IPS-18a (cell line): ENCODE measurements at regions not wholly inside any gene's neighbourhood (a gene's known extent, or its start where the extent isn't known, plus 50 kb on each side); places are given as distances from the start of the nearest gene placed in this dataset.

Source experiments
- H3K27ac ChIP-seq: one replicate; pipeline ENCODE4 v1.5.1; 2013; ENCODE audit warnings: low read length
- H3K27me3 ChIP-seq: one replicate; pipeline ENCODE4 v1.6.1; 2013; ENCODE audit warnings: mild to moderate bottlenecking, low read length; ENCODE audit not compliant: control insufficient read depth, insufficient read depth
- H3K36me3 ChIP-seq: one replicate; pipeline ENCODE4 v1.6.1; 2013; ENCODE audit warnings: low read depth, low read length; ENCODE audit not compliant: control insufficient read depth
- H3K4me1 ChIP-seq: one replicate; pipeline ENCODE4 v1.6.1; 2013; ENCODE audit warnings: low read depth, low read length; ENCODE audit not compliant: control insufficient read depth
- H3K4me3 ChIP-seq: one replicate; pipeline ENCODE4 v1.5.1; 2013; ENCODE audit warnings: low read length
- H3K9ac ChIP-seq: one replicate; pipeline ENCODE4 v1.6.1; 2013; ENCODE audit warnings: mild to moderate bottlenecking, low read length, moderate library complexity
- H3K9me3 ChIP-seq: one replicate; pipeline ENCODE4 v1.6.1; 2013; ENCODE audit warnings: low read depth, low read length; ENCODE audit not compliant: control insufficient read depth

GRCh38 chr14:87879389-87879788, 113.6 kb downstream of the GALC start:
- no peaks in the 10 kb centered on the region for H3K4me1 ChIP-seq
- H3K27ac ChIP-seq = no peak overlapping the region
- no peak overlapping the region for H3K9ac ChIP-seq
- no peaks in the 10 kb centered on the region for H3K27me3 ChIP-seq
- no peaks in the 10 kb centered on the region for H3K36me3 ChIP-seq
- no peak overlapping the region for H3K4me3 ChIP-seq
- no peaks in the 10 kb centered on the region for H3K9me3 ChIP-seq

GRCh38 chr14:87878959-87879358, 114.0 kb downstream of the GALC start:
- Histone ChIP-seq H3K36me3 (no peaks in the 10 kb centered on the region), H3K27ac (no peak overlapping the region), H3K4me1 (peaks cover 2% of the 10 kb centered on the region), H3K9ac (no peak overlapping the region), H3K9me3 (no peaks in the 10 kb centered on the region), H3K27me3 (no peaks in the 10 kb centered on the region), H3K4me3 (no peak overlapping the region)

GRCh38 chr14:87877877-87878276, 115.1 kb downstream of the GALC start:
- Histone ChIP-seq H3K4me1 (peaks cover 3% of the 10 kb centered on the region), H3K27ac (no peak overlapping the region), H3K4me3 (no peak overlapping the region), H3K36me3 (no peaks in the 10 kb centered on the region), H3K9me3 (no peaks in the 10 kb centered on the region), H3K27me3 (no peaks in the 10 kb centered on the region), H3K9ac (no peak overlapping the region)

- Histone ChIP-seq H3K27ac (no peak overlapping the region), H3K9me3 (no peaks in the 10 kb centered on the region), H3K36me3 (no peaks in the 10 kb centered on the region), H3K9ac (no peak overlapping the region), H3K4me1 (peaks cover 3% of the 10 kb centered on the region), H3K27me3 (no peaks in the 10 kb centered on the region), H3K4me3 (no peak overlapping the region)
Observed at GRCh38 chr14:87874676-87875075, 118.3 kb downstream of the GALC start.

GRCh38 chr14:87873741-87874140, 119.2 kb downstream of the GALC start:
- Histone ChIP-seq H3K9ac (no peak overlapping the region), H3K4me3 (no peak overlapping the region), H3K27ac (no peak overlapping the region), H3K27me3 (no peaks in the 10 kb centered on the region), H3K36me3 (no peaks in the 10 kb centered on the region), H3K4me1 (peaks cover 3% of the 10 kb centered on the region), H3K9me3 (no peaks in the 10 kb centered on the region)

GRCh38 chr14:87869619-87870583, 123.1 kb downstream of the GALC start:
- no peaks in the 10 kb centered on the region for H3K9me3 ChIP-seq
- no peak overlapping the region for H3K4me3 ChIP-seq
- H3K27me3 ChIP-seq = no peaks in the 10 kb centered on the region
- H3K27ac ChIP-seq = no peak overlapping the region
- H3K9ac ChIP-seq = no peak overlapping the region
- peaks cover 3% of the 10 kb centered on the region for H3K4me1 ChIP-seq
- H3K36me3 ChIP-seq = no peaks in the 10 kb centered on the region

- Histone ChIP-seq H3K27ac (no peak overlapping the region), H3K9me3 (no peaks in the 10 kb centered on the region), H3K36me3 (no peaks in the 10 kb centered on the region), H3K4me1 (peaks cover 1% of the 10 kb centered on the region), H3K27me3 (no peaks in the 10 kb centered on the region), H3K9ac (no peak overlapping the region), H3K4me3 (no peak overlapping the region)
Observed at GRCh38 chr14:87868920-87869319, 124.1 kb downstream of the GALC start.

- no peak overlapping the region for H3K9ac ChIP-seq
- H3K36me3 ChIP-seq = no peaks in the 10 kb centered on the region
- H3K27ac ChIP-seq = no peak overlapping the region
- no peaks in the 10 kb centered on the region for H3K9me3 ChIP-seq
- no peaks in the 10 kb centered on the region for H3K4me1 ChIP-seq
- no peak overlapping the region for H3K4me3 ChIP-seq
- no peaks in the 10 kb centered on the region for H3K27me3 ChIP-seq
Observed at GRCh38 chr14:87866116-87866515, 126.9 kb downstream of the GALC start.

GRCh38 chr14:87864356-87865270, 128.4 kb downstream of the GALC start:
- Histone ChIP-seq H3K27me3 (no peaks in the 10 kb centered on the region), H3K4me1 (no peaks in the 10 kb centered on the region), H3K4me3 (no peak overlapping the region), H3K27ac (no peak overlapping the region), H3K9ac (no peak overlapping the region), H3K36me3 (no peaks in the 10 kb centered on the region), H3K9me3 (no peaks in the 10 kb centered on the region)

- Histone ChIP-seq H3K27ac (no peak overlapping the region), H3K9ac (no peak overlapping the region), H3K27me3 (no peaks in the 10 kb centered on the region), H3K4me3 (no peak overlapping the region), H3K9me3 (no peaks in the 10 kb centered on the region), H3K4me1 (no peaks in the 10 kb centered on the region), H3K36me3 (no peaks in the 10 kb centered on the region)
Observed at GRCh38 chr14:87863047-87863446, 129.9 kb downstream of the GALC start.

- Histone ChIP-seq H3K4me3 (no peak overlapping the region), H3K9ac (no peak overlapping the region), H3K36me3 (no peaks in the 10 kb centered on the region), H3K27ac (no peak overlapping the region), H3K9me3 (no peaks in the 10 kb centered on the region), H3K27me3 (no peaks in the 10 kb centered on the region), H3K4me1 (no peaks in the 10 kb centered on the region)
Observed at GRCh38 chr14:87852107-87852506, 140.9 kb downstream of the GALC start.
